Stimulated activated naive CD4-positive, alpha-beta T cell treated with Interleukin-2 at 50 U/mL for 16 hours (primary cell): ENCODE measurements at regions not wholly inside any gene's neighbourhood (a gene's known extent, or its start where the extent isn't known, plus 50 kb on each side); places are given as distances from the start of the nearest gene placed in this dataset.

Experiments used
- DNase-seq: peaks from one replicate; lab custom pipeline; 2025; lab: John Stamatoyannopoulos, UW

GRCh38 chr20:43863821-43864544 lies 50.7 kb upstream of the TOX2 start:
- DNase-seq: no peak

GRCh38 chr20:43863330-43863729 lies 51.3 kb upstream of the TOX2 start:
- no peak for DNase-seq

- no peak for DNase-seq
These were observed 52.2 kb upstream of the TOX2 start for GRCh38 chr20:43862438-43862837.

GRCh38 chr20:43859994-43860393 lies 54.7 kb upstream of the TOX2 start:
- no peak for DNase-seq

- DNase-seq: no peak
These were observed 56.7 kb upstream of the TOX2 start for GRCh38 chr20:43857932-43858331.

- no peak for DNase-seq
These were observed 57.5 kb upstream of the TOX2 start for GRCh38 chr20:43857127-43857526.

GRCh38 chr20:43855803-43856202 lies 58.8 kb upstream of the TOX2 start:
- no peak for DNase-seq

GRCh38 chr20:43853918-43854317 lies 60.7 kb upstream of the TOX2 start:
- no peak for DNase-seq

- DNase-seq: no peak
These were observed 61.4 kb upstream of the TOX2 start for GRCh38 chr20:43853174-43853803.

- DNase-seq: no peak
These were observed 65.0 kb upstream of the TOX2 start for GRCh38 chr20:43849496-43850186.

GRCh38 chr20:43846516-43846905 lies 68.1 kb upstream of the TOX2 start:
- no peak for DNase-seq

- no peak for DNase-seq
These were observed 69.7 kb upstream of the TOX2 start for GRCh38 chr20:43844778-43845614.

GRCh38 chr20:43843965-43844660 lies 70.5 kb upstream of the TOX2 start:
- no peak for DNase-seq

GRCh38 chr20:43843096-43843964 lies 71.3 kb upstream of the TOX2 start:
- no peak for DNase-seq

- DNase-seq: no peak
These were observed 72.3 kb upstream of the TOX2 start for GRCh38 chr20:43842126-43843020.

GRCh38 chr20:43840382-43841070 lies 74.1 kb upstream of the TOX2 start:
- no peak for DNase-seq

- no peak for DNase-seq
These were observed 74.9 kb upstream of the TOX2 start for GRCh38 chr20:43839793-43840199.

GRCh38 chr20:43838703-43839060 lies 76.0 kb upstream of the TOX2 start:
- peak; percentile 6 for DNase-seq
